Liver (tissue), 2 donors: ENCODE measurements at regions not wholly inside any gene's neighbourhood (a gene's known extent, or its start where the extent isn't known, plus 50 kb on each side); places are given as distances from the start of the nearest gene placed in this dataset.

ENCODE experiments used
- JUND ChIP-seq, 2 donors: IDR thresholded peaks; 2 replicates each; pipeline ENCODE4 v1.6.1; 2016; ENCODE audit warnings: antibody characterized with exemption in 2 of 2
- RAD21 ChIP-seq, 2 donors: IDR thresholded peaks; 2 replicates each; pipeline ENCODE4 v1.6.1; 2016; ENCODE audit warnings: antibody characterized with exemption in 2 of 2, mild to moderate bottlenecking in 2 of 2
- YY1 ChIP-seq: IDR thresholded peaks from 2 replicates; pipeline ENCODE4 v1.6.1; 2016; ENCODE audit warnings: antibody characterized with exemption, mild to moderate bottlenecking
- donor health status: healthy.

DNA sequence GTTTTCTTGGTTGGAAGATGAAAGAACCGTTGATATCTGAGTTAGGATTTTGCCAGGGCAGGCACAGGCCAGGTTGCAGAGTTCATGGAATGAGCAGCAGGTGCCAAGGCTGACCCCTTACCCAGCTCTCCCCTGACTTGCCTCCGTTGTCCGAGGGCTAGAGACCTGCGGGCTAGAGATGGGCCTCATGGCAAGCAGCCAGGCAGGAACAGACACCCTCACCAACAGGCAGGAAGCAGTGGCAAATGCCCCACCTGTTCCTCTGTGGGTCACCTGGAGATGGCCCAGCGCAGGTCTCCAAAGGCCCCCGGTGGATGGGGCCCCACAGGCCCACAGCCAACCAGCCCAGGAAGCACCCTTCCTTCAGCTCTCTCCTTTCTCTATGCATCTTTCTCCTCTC lies 186.7 kb upstream of the PMEPA1 start:
- TF ChIP-seq RAD21 (IDR thresholded peaks at IDR 0.05) = no peak
- no peak for TF ChIP-seq YY1
- TF ChIP-seq JUND (IDR thresholded peaks at IDR 0.05) = no peak
